ENCODE measurements at regions not wholly inside any gene's neighbourhood (a gene's known extent, or its start where the extent isn't known, plus 50 kb on each side); places are given as distances from the start of the nearest gene placed in this dataset.

GRCh38 chr3:187618722-187619121 lies 51.5 kb downstream of the SST start:
- no peak for DNase-seq

- DNase-seq: no peak
Observed at GRCh38 chr3:187617213-187617612, 53.0 kb downstream of the SST start.

- DNase-seq: peak; percentile 63
Observed at GRCh38 chr3:187616307-187616972, 53.8 kb downstream of the SST start.

- DNase-seq: no peak
Observed at GRCh38 chr3:187615630-187616029, 54.6 kb downstream of the SST start.

- no peak for DNase-seq
Observed at GRCh38 chr3:187612656-187613055, 57.5 kb downstream of the SST start.

GRCh38 chr3:187610981-187611511 lies 59.1 kb downstream of the SST start:
- DNase-seq: peak; percentile 2

- no peak for DNase-seq
Observed at GRCh38 chr3:187594272-187594671, 75.9 kb downstream of the SST start.

- DNase-seq: no peak
Observed at GRCh38 chr3:187593451-187593850, 76.7 kb downstream of the SST start.

GRCh38 chr3:187590861-187591576 lies 79.2 kb downstream of the SST start:
- DNase-seq: no peak

- no peak for DNase-seq
Observed at GRCh38 chr3:187587076-187587475, 83.1 kb downstream of the SST start.

GRCh38 chr3:187586226-187586625 lies 84.0 kb downstream of the SST start:
- peak; percentile 20 for DNase-seq

GRCh38 chr3:187572441-187572840 lies 97.8 kb downstream of the SST start:
- no peak for DNase-seq

GRCh38 chr3:187571701-187572100 lies 98.5 kb downstream of the SST start:
- DNase-seq: no peak

GRCh38 chr3:187570776-187571175 lies 99.4 kb downstream of the SST start:
- no peak for DNase-seq

GRCh38 chr3:187568171-187568570 lies 102.0 kb downstream of the SST start:
- peak; percentile 65 for DNase-seq

- DNase-seq: peak; percentile 87
Observed at GRCh38 chr3:187567661-187568121, 102.5 kb downstream of the SST start.

- DNase-seq: peak; percentile 56
Observed at GRCh38 chr3:187567021-187567420, 103.2 kb downstream of the SST start.

GRCh38 chr3:187565701-187566100 lies 104.5 kb downstream of the SST start:
- no peak for DNase-seq

- no peak for DNase-seq
Observed at GRCh38 chr3:187558990-187559389, 111.2 kb downstream of the SST start.

- DNase-seq: peak; percentile 72
Observed at GRCh38 chr3:187551416-187551815, 118.8 kb downstream of the SST start.

GRCh38 chr3:187550446-187550845 lies 119.7 kb downstream of the SST start:
- peak; percentile 27 for DNase-seq

- no peak for DNase-seq
Observed at GRCh38 chr3:187545366-187545765, 124.8 kb downstream of the SST start.

GRCh38 chr3:187544326-187544725 lies 125.9 kb downstream of the SST start:
- DNase-seq: no peak

GRCh38 chr3:187540847-187541246 lies 129.3 kb downstream of the SST start:
- DNase-seq: no peak

Data from EL (cell line).